Mesothelial cell of epicardium (in vitro differentiated cells): ENCODE measurements at regions not wholly inside any gene's neighbourhood (a gene's known extent, or its start where the extent isn't known, plus 50 kb on each side); places are given as distances from the start of the nearest gene placed in this dataset.

ENCODE experiments used
- DNase-seq, 2 experiments: peaks; one replicate each; pipeline ENCODE4 v3.0.0; 2021; ENCODE audit warnings: low spot score in 2 of 2; ENCODE audit not compliant: unreplicated experiment in 2 of 2
- H3K27ac Mint-ChIP-seq: 2 replicates; pipeline ENCODE4 v1.8.0; 2021; ENCODE audit warnings: mixed read lengths
- H3K27me3 Mint-ChIP-seq: 2 replicates; pipeline ENCODE4 v1.8.0; 2021; ENCODE audit warnings: low read depth, mixed read lengths
- H3K36me3 Mint-ChIP-seq: 2 replicates; pipeline ENCODE4 v1.8.0; 2021; ENCODE audit warnings: mixed read lengths
- H3K4me1 Mint-ChIP-seq: 2 replicates; pipeline ENCODE4 v1.8.0; 2021; ENCODE audit warnings: mixed read lengths
- H3K4me3 Mint-ChIP-seq: 2 replicates; pipeline ENCODE4 v1.8.0; 2021; ENCODE audit warnings: mild to moderate bottlenecking, moderate library complexity, mixed read lengths
- H3K9me3 Mint-ChIP-seq: 2 replicates; pipeline ENCODE4 v1.8.0; 2021; ENCODE audit warnings: mixed read lengths
- TF ChIP-seq, protein P1 (sequence below): fragments of 200-600 bp; sonication (generic); IDR thresholded peaks from one replicate; pipeline ENCODE4 v1.5.0; 2021; ENCODE audit warnings: antibody characterized with exemption; ENCODE audit not compliant: unreplicated experiment

DNA sequence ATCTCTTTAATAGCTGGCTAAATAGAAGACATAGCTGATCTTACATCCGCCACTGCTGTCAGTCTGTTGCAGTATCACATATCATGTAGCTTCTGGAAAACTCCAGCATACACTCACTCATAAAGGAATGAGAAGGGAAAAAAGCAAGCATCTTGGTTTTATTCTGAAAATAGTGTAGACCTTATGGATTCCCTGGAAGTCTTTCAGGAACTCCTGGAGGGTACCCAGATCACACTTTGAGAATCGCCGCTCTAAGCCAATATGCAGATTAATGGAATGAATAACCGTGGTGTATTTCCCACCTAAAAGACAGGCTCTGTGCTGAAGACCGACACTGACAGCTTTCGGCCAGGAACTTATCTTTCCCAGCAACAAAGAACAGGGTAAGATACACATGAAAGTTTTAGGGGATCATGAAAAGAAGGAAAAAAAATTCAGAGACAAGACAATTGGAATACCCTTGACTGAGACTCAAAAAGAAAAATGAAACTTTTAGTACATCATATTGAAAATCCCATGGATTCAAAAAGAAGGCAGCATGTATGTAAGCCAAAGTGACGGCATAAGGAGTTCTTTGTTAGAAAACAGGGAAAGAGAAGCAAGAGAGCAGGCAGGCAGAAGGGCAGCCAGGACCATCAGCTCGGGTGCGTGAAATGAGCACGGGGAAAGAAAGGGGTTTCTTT lies 56.4 kb upstream of the SEC11C start:
- no peak for DNase-seq
- peaks cover 55% of the 10 kb centered on the region for H3K27me3 Mint-ChIP-seq
- TF ChIP-seq, protein P1, sequence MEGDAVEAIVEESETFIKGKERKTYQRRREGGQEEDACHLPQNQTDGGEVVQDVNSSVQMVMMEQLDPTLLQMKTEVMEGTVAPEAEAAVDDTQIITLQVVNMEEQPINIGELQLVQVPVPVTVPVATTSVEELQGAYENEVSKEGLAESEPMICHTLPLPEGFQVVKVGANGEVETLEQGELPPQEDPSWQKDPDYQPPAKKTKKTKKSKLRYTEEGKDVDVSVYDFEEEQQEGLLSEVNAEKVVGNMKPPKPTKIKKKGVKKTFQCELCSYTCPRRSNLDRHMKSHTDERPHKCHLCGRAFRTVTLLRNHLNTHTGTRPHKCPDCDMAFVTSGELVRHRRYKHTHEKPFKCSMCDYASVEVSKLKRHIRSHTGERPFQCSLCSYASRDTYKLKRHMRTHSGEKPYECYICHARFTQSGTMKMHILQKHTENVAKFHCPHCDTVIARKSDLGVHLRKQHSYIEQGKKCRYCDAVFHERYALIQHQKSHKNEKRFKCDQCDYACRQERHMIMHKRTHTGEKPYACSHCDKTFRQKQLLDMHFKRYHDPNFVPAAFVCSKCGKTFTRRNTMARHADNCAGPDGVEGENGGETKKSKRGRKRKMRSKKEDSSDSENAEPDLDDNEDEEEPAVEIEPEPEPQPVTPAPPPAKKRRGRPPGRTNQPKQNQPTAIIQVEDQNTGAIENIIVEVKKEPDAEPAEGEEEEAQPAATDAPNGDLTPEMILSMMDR: no peak
- H3K9me3 Mint-ChIP-seq: no peaks in the 10 kb centered on the region
- no peak overlapping the region for H3K27ac Mint-ChIP-seq
- H3K4me3 Mint-ChIP-seq: no peak overlapping the region
- H3K36me3 Mint-ChIP-seq: no peaks in the 10 kb centered on the region
- no peaks in the 10 kb centered on the region for H3K4me1 Mint-ChIP-seq

DNA sequence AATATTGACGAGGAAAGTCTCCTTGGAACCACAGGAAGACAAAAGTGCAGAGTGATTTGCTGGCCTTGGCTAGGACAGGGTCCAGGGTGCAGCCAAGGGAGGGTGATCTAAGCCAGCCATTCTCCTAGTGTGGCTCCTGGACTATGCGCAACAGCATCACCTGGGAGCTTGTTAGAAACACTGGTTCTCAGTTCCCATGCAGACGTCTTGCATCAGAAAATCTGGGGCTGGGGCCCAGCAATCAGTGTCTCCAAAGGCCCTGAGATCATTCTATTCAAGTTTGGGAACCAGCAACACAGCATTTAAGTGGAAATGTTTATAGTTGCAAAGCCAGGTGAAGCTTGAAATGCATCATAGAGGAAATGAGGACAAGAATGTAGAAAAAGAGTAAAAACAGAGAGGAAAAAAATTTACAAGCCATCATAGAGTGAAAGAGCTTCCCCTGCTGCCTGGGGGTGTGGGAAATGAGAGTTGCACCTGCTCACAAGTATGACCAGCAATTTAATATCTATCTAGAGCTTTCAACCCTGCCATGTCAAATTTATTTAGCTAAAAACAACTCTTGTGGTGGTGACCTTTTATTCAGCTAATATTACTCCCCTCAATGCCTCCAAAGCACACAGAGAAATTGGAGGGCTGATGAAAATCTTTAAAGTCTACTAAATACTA lies 54.4 kb upstream of the SEC11C start:
- H3K4me3 Mint-ChIP-seq: no peak overlapping the region
- no peaks in the 10 kb centered on the region for H3K36me3 Mint-ChIP-seq
- H3K9me3 Mint-ChIP-seq: no peaks in the 10 kb centered on the region
- no peaks in the 10 kb centered on the region for H3K4me1 Mint-ChIP-seq
- H3K27ac Mint-ChIP-seq: no peak overlapping the region
- no peak for DNase-seq
- TF ChIP-seq, protein P1: no peak
- peaks cover 49% of the 10 kb centered on the region for H3K27me3 Mint-ChIP-seq

DNA sequence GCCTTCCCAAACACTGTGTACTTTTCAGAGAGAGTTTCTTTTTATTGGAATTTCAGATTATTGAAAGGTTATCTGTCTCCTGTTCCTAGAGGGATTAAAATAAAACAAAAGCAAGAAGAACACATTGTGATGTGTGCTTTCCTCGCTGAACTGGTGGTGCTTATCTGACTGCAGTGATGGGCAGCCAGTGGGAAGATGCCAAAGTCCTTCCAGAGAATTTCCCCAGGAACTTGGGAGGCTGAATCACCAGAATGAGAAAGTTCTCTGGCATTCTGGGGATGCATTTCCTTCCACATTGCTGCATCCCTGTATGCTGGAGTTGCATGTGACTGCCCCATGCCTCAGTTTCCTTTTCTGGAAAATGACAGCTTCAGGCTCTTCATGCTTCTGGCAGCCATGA lies 53.9 kb upstream of the SEC11C start:
- H3K4me3 Mint-ChIP-seq: no peak overlapping the region
- peaks cover 48% of the 10 kb centered on the region for H3K27me3 Mint-ChIP-seq
- TF ChIP-seq, protein P1: no peak
- H3K27ac Mint-ChIP-seq: no peak overlapping the region
- no peaks in the 10 kb centered on the region for H3K36me3 Mint-ChIP-seq
- no peaks in the 10 kb centered on the region for H3K9me3 Mint-ChIP-seq
- no peak for DNase-seq
- no peaks in the 10 kb centered on the region for H3K4me1 Mint-ChIP-seq

DNA sequence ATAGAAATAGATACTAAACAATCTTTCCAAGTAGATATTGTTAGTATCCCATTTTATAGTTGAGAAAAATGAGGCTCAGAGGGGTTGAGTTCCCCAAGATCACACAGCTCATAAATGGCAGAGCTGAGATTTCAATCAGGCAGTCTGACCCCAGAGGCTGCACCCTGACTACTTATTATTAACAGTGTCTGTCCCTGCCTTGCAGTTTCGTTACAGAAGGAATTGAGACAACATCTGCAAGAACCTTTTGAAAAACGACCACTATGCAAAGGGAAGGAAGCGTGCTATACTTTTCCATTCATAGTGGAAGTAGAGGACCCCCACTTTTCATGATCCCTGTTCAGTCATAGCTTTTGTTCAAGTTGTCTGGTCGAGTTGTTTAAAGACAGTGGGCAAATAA lies 53.2 kb upstream of the SEC11C start:
- no peaks in the 10 kb centered on the region for H3K4me1 Mint-ChIP-seq
- no peak for DNase-seq
- no peak overlapping the region for H3K27ac Mint-ChIP-seq
- TF ChIP-seq, protein P1: no peak
- no peaks in the 10 kb centered on the region for H3K9me3 Mint-ChIP-seq
- no peaks in the 10 kb centered on the region for H3K36me3 Mint-ChIP-seq
- no peak overlapping the region for H3K4me3 Mint-ChIP-seq
- H3K27me3 Mint-ChIP-seq: peaks cover 46% of the 10 kb centered on the region

DNA sequence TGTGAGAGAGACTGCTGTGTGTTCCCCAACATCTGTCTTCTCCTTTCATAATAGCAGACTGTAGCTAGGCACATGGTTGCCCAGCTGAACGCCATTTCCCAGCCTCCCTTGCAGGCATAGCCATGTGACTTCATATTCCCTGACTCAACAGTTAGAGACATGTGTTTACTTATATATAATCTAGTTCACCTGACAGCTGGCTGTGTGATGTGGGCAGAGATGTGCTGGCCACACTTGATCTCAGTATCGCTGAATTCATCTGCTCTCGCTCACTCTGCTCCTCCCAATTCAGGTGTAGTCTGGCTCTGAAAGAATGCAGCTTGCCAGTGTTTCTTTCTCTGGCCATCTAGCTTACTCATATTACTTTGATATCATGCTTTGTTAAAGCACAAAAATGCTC lies 52.3 kb upstream of the SEC11C start:
- no peak overlapping the region for H3K27ac Mint-ChIP-seq

More for the DNA sequence above, 52.3 kb upstream of the SEC11C start:
- H3K4me3 Mint-ChIP-seq: no peak overlapping the region
- H3K4me1 Mint-ChIP-seq: no peaks in the 10 kb centered on the region
- no peak for DNase-seq
- H3K36me3 Mint-ChIP-seq: no peaks in the 10 kb centered on the region
- H3K27me3 Mint-ChIP-seq: peaks cover 41% of the 10 kb centered on the region
- no peaks in the 10 kb centered on the region for H3K9me3 Mint-ChIP-seq
- TF ChIP-seq, protein P1: no peak
